Activated naive CD8-positive, alpha-beta T cell treated with anti-CD3 and anti-CD28 coated beads, Interleukin-2, amount 50 U/mL, for 16 hours (primary cell): ENCODE measurements at regions not wholly inside any gene's neighbourhood (a gene's known extent, or its start where the extent isn't known, plus 50 kb on each side); places are given as distances from the start of the nearest gene placed in this dataset.
"Not testable (repeated sequence)": the region's sequence is repeated elsewhere in the genome, so short reads cannot be mapped to it uniquely, and the experiment has no call there.

Experiments
- DNase-seq: peaks from one replicate; pipeline ENCODE4 v3.0.0-alpha.2; 2020; ENCODE audit warnings: low read depth, low spot score

DNA sequence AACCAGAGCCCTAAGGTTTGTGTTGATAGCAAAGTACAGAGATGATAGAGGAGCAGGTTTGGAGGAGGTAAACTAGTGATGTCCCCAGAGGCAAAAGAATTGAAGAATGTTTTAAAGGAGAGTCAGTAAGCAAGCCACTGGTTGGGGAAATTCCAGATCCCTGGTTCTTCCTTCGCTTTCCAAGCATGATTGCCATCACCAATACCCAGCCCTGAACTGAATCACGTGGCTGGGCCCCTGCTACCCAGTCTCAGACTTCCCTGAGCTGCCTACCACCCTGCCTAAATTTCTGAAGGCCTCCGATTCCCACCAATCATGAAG, 95.3 kb upstream of the FOXN2 start:
- DNase-seq: no peak

DNA sequence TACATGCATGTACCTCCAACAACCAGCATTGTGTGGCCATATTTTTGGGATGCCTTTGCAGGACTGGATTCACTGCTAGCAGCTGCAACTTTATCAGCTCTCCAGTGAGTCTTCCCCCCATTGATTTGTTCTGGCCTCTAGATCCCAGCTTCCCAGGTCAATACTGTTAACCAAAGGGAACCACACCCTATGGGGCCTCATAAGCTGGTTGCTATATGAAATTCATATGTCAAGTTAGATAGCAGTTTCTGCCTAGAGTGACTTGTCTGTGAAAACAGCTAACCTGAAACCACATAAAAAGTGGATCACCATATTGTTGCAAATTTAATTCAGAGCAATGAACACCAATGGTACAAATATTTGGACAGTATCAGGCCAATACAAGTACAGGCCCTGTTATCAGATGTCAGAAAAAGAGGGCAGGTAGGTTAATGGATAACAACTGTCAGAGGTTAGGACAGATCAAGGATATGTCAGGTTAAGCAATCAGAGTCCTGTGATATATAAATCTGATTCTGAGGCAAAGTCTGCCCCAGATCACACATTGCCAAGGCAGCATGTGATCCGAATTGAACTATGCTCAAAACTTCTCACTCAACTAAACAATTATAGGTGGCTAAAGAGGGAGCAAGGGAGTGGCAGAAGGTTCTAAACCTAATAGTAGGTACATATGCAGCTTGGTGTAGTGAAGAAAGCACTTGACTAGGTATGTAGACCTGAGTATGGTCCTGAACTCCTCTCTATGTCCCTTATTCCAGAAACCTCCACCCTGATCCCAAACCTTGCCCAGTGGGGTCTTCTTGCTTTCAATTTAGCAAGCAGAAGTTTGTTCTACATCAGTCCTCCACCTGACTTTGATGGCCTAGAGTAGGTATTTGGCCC, 94.7 kb upstream of the FOXN2 start:
- no peak for DNase-seq

DNA sequence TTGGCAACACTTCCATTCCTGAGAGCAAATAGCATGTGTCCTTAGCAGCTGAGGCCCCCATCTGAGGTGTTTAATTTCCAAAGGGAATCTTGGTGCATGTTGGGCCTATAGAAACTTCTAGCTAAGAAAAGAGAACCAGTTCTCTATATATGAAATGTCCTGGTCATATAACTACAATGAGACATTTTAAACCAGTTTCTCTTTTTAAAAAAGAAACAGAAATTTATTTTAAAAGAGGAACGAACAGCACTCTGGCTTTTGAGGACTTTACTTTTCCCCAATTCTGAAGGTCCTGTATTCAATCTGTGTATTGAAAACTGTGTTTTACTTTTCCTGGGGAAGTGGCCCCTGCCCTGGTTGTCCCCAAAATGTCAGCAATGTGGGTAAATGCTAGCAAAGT, 94.0 kb upstream of the FOXN2 start:
- no peak for DNase-seq

DNA sequence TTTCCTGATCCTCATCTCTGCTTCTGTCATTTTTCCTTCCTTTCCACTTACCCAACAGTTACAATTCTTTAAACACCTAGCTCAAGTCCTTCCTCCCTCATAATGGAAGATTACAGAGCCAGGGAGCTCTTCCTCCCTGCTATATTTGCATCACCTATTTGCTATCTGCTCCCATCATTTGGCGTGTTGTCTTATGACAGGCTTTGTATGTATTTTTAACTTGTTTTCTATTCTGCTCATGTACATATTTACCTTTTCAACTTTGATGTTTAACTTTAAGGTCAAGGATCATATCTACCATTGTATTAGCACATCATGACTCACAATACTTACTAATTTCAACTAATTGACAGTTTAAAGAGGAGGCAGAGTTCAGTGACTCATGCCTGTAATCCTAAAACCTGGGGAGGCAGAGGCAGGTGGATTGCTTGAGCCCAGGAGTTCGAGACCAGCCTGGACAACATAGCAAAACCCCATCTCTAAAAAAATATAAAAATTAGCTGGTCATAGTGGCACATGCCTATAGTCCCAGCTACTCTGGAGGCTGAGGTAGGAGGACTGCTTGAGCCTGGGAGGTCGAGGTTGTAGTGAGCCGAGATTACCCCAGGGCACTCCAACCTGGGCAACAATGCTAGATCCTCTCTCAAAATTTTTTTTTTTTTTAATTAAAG, 92.5 kb upstream of the FOXN2 start:
- DNase-seq: no peak

DNA sequence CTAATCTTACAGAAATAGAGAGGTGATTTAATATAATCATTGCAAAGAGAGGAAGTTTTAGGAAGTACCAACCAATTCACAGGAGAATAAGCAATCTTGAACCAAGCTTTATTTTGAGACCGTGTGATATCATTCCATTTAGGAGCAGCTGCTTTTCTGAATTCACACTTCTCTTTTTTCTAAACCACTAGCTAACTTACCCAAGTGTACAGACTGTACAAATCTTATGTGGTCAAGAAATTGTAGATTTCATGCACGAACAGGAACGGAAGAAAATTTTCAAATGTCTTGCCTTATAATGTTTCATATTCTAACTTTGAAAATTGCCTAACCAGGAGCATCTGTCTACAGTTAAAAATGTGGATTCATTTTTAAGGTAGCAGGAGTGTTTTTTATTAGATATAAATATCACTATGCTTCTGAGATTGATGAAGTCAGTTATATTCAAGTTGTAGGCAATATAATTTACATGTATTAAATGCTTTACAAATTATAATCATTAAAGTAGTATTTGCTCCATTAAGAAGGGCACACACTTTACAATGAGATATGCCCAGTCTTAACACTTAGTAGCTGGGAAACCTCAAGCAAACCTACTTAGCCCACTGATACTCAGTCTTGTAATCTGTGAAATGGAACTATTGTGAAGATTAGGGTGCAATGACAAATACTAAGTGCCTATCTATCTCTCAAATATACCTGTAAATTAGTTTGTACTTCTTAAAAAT, 86.7 kb upstream of the FOXN2 start:
- DNase-seq: no peak

DNA sequence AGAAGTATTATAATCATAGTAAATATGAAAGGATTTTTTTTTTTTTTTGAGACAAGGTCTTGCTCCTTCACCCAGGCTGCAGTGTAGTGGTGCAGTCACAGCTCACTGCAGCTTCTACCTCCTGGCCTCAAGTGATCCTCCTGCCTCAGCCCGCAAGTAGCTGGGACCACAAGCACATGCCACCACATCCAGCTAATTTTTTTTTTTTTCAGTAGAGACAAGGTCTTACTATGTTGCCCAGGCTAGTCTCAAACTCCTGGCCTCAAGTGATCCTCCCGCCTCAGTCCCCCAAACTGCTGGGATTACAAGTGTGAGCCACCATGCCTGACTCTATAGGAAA, 86.2 kb upstream of the FOXN2 start:
- DNase-seq: no peak

DNA sequence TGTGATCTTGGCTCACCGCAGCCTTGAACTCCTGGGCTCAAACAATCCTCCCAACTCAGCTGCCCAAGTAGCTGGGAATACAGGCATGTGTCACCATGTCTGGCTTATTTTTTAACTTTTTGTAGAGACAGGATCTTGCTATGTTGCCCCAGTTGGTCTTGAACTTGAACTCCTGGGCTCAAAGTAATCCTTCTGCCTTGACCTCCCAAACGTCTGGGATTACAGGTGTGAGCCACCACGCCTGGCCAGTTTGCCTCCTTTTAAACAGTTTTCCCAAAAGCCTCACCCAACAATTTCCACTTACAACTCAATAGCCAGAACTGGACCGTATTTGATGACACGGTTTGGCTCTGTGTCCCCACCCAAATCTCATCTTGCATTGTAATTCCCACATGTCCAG, 85.4 kb upstream of the FOXN2 start:
- DNase-seq: no peak

DNA sequence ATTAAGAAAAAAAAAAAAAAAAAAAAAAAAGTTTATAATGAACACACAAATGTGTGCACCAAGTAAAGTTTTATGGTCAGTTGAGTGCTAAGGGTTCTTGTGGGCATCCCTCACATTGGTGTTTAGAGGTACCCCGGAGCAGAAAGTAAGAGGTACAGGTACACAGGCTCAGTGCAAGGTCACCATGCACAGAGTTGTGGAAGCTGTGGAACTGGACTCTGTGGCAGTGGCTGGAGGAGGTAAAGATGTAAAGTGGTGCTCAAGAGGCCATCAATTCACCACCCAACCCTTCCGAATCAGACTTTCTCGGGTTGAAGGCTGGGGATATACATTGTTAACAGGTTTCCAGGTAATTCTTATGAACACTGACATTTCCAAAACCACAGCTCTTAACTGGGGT, 83.6 kb upstream of the FOXN2 start:
- no peak for DNase-seq

DNA sequence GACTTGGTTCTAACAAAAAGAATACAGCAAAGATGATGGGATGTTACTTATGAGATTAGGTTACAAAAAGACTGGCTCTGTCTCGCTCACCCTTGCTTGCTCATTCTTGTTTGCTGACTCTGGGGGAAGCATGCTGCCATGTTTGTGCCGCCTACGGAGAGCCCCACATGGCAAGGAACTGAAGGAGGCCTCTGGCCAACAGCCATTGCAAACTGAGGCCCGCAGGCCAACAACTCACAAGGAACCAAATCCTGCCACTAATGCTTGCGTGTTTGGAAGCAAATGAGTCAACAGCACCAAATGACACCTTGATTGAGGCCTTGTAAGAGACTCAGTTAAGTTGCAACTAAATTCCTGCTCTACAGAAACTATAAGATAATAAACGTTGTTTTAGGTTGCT, 82.1 kb upstream of the FOXN2 start:
- no peak for DNase-seq

DNA sequence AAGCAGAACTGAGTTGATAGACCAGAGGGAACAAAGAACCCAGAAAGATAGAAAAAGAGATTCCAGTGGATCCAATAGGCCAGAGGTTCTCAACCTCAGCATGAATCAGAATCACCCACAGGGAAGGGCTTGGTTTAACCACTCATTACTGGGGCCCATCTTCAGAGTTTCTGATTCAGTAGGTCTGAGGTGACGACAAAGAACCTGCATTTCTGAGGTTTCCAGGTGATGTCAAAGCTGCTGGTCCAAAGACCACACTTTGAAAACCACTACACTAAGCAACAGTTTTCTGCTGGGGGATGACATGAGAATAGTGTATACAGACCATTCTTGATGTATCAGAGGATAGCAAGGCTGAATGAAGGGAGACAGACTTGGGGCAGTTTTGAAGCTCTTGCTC, 81.5 kb upstream of the FOXN2 start:
- DNase-seq: no peak

DNA sequence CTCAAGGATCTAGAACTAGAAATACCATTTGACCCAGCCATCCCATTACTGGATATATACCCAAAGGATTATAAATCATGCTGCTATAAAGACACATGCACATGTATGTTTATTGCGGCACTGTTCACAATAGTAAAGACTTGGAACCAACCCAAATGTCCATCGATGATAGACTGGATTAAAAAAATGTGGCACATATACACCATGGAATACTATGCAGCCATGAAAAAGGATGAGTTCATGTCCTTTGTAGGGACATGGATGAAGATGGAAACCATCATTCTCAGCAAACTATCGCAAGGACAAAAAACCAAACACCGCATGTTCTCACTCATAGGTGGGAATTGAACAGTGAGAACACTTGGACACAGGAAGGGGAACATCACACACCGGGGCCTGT, 80.7 kb upstream of the FOXN2 start:
- not testable (repeated sequence) for DNase-seq

DNA sequence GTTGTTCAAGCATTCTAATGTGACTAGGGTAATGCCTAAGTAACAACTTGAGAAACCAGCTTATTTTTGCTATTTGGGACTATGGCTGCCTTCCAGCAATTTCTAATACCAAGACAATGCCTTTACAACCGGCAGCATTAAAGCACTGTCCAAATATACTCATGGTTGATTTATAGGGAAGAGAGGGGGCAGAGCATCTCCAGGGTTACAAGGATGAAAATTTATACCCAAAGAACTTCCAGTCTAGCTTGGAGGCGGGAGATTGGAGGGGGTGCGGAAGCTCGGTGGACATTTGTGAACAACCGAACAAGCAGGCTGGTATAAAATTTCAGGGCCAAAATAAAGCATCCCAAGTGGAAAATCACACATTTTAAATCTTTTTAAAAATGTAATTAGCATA, 79.4 kb upstream of the FOXN2 start:
- no peak for DNase-seq

DNA sequence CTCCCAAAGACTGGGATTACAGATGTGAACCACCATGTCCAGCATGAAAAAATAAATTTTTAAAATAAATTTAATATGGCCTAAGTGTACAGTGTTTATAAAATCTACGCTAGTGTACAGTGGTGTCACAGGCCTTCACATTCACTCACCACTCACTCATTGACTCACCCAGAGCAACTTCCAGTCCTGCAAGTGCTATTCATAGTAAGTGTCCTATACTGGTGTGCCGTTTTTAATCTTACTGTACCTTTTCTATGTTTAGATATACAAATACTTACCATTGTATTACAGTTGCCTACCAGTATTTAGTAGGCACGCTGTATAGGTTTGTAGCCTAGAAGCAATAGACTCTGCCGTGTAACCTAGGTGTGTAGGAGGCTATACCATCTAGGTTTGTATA, 76.1 kb upstream of the FOXN2 start:
- DNase-seq: no peak

DNA sequence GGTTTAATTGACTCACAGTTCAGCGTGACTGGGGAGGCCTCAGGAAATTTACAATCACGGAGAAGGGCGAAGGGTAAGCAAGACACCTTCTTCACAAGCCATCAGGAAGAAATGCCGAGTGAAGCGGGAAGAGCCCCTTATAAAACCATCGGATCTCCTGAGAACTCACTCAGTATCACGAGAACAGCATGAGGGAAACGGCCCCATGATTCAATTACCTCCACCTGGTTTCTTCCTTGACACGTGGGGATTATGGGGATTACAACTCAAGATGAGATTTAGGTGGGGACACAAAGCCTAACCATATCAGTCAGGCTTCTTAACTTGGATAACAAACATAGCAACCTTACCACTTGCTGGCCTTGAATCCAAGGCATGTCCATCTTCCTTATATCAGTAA, 73.6 kb upstream of the FOXN2 start:
- no peak for DNase-seq

DNA sequence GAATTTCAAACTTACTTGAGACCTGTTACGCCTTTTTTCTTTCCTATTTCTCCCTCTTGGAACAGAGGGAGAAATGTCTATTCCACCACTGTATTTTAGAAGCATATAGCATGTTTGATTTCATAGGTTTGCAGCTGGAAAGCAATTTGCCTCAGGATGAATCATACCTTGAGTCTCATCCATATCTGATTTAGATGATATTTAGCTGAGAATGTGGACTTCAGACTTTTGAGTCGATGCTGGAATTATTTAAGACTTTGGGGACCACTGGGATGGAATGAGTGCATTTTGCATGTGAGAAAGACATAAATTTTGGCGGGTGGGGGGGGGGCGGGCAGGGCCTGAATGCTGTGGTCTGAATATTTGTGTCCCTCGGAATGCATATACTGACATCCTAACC, 67.3 kb upstream of the FOXN2 start:
- DNase-seq: no peak

DNA sequence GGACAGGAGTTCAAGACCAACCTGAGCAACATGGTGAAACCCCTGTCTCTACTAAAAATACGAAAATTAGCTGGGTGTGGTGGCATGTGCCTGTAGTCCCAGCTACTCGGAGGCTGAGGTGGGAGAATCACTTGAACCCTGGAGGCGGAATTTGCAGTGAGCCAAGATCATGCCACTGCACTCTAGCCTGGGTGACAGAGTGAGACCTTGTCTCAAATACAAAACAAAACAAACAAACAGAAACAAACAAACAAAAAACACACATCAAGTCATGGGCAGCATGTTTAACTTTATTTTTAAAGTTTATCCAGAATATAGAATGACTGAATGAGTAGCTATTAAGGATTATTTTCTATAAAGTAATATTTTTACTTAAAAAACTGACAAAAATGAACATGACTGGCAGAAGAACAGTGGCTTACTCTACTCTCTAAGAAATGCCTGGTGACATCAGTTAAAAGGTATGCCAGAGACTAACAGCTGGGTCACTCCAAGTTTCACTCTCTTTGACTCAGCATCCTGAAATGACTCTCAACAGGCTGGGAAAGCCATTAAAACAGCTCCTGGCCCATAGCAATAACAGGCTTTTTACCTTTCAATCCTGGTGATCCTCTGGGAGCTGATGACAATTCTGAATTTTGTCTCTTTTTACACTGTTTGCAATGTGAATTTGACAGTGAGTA, 66.1 kb upstream of the FOXN2 start:
- no peak for DNase-seq

DNA sequence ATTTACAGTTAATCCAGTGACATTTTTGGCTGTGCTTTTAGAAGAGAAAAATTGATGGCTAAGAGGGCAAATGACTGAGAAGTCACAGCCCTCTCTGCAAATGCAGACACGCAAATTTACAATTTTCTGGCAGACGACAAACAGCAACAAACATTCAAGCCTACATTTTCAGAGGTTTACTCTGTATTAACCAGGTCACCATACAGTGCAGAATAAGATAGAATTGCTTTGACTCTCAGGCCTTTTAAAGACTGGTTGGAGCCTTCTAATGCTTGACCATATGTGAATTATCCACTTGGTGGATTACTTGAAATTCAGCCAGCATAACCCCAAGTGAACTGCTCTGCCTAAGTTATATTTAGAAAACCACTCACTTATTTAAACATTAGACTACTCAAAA, 65.5 kb upstream of the FOXN2 start:
- DNase-seq: no peak

DNA sequence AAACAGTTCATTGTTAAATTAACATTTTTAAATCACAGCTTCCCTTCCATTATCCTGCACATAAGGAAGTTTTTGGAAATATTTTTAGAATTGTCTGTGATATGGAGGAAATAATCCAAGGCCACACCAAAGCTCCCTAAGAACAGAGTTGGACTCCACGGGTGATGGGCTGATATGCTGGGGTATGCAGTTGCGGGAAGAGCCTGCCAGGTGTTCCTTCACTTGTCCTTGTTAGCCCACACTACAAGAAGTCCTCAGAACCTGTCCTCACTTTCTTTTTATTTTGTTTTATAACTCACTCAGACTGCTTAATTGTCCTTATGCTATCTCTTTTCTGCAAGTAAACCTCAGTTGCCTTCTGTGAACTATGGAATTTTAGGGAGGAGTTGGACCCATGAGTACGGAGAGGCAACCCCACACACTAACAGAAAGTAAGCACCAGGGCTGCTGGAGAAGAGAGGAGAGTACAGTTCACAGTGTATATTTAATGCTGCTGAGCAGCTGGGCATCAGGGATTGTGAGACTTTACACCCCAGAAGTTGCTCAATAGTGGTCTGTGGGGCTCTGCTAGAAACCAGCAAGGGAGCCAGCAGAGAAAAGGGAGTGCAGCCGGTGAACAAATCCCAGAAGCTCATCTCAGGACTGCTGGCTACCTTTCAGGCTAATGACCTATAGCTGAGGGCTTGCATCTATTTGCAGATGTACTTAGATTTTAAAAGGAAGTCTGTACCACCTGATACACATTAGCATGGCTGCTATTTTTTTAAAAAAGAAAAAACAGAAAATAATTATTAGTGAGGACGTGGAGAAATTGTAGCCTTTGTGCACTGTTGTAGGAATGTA, 64.6 kb upstream of the FOXN2 start:
- no peak for DNase-seq

DNA sequence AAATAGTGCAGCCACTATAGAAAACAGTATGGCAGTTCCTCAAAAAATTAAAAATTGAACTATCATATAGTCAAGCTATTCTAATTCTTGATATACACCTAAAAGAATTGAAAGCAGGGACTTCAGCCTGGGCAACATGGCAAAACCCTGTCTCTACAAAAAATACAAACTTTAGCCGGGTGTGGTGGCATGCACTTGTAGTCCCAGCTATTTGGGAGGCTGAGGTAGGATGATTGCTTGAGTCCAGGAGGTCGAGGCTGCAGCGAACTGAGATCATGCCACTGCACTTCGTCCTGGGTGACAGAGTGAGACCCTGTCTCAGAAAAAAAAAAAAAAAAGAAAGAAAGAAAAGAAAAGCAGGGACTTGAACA, 64.0 kb upstream of the FOXN2 start:
- no peak for DNase-seq

DNA sequence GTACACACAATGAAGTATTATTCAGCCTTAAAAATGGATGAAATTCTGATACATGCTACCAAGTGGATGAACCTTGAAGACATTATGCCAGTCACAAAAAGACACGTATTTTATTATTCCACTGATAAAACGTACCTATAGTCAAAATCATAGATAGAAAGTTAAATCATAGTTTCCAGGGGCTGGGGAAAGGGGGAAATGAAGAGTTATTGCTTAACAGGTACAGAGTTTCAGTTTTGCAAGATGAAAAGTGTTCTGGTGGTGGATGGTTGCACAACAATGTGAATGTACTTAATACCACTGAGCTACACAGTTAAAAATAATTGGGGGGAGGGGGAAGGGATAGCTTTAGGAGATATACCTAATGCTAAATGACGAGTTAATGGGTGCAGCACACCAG, 63.5 kb upstream of the FOXN2 start:
- DNase-seq: no peak

DNA sequence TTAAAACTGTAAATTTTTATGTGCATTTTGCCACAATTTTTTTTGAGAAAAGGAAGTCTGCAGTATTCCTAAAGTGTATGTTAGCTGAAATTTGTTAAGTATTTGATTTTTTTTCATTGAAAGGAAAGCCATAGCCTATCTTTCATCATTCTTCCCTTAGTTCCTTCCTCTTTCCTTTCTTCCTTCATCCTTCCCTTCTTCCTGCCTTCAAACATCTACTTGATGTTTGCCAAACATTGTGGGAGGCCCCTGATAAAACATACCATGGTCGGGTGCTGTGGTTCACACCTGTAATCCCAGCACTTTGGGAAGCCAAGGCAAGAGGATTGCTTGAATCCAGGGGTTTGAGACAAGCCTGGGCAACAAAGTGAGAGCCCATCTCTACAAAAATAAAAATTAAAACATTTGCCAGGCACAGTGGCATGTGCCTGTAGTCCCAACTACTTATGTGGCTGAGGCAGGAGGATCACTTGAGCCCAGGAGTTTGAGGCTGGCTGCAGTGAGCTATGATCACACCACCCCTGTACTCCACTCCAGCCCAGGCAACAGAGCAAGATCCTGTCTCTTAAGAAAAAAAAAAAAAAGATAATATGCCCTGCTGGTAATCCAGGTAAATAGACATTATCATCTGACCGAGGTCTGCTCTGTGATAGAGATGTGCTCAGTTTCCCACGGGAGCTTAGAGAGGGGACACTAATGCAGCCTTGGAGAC, 62.9 kb upstream of the FOXN2 start:
- DNase-seq: no peak
